ENCODE measurements at regions not wholly inside any gene's neighbourhood (a gene's known extent, or its start where the extent isn't known, plus 50 kb on each side); places are given as distances from the start of the nearest gene placed in this dataset.

DNA sequence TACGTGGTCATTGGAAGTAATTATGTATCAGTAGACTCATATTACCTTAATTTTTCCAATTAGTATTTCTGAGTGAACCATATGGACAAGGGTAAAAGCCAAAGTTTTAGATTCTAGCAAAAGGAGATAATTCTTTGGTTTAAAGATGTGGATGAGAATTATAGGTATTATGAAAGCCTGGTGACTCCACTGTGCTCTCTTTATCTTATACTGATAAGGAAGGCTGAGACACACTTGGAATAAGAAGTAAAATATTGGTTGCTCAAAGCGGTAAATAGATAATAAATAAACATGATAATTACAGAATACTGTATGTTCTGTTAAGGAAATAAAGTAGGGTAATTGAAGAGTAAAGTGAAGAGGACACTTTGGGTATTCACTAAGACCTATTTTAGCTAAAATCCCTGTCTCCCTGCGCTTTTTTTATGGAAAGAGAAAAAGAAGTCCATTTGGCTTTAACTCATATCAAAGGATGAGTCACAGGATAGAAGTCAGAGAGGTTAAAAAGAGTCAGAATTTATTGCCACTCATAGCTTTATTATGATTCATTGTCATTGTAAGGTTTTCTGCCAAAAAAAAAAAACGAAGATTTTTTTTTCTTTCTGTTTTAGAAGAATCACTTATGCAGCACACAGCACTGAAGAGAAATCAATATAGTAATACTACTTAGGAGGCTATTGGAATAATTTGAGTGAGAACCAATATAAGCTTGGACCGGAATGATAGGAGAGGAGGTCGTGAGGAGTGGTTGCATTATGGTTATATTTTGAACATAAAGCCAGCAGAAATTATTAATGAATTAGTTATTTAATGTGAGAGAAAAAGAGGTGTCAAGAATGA, 2463.1 kb downstream of the ARAP2 start:
- intact Hi-C loops (cut with micrococcal nuclease; ENCODE audit: unreplicated experiment): no loop called here
- DNase-seq (ENCODE audit: low spot score): no peak
- CTCF ChIA-PET (ENCODE audit: unreplicated experiment): no interaction called here
- BruUV-seq (replicated peaks): no TSS peak
- Histone ChIP-seq H3K9me2 (ENCODE audit: insufficient read depth, low read length) (no peaks in the 10 kb centered on the region), H3K79me2 (ENCODE audit: insufficient read depth, low read depth, low read length) (no peaks in the 10 kb centered on the region), H3K4me1 (ENCODE audit: insufficient read depth, low read length, poor library complexity, severe bottlenecking) (no peaks in the 10 kb centered on the region), H3K4me3 (ENCODE audit: low read depth, low read length, poor library complexity, severe bottlenecking) (no peak overlapping the region), H3K27ac (ENCODE audit: low read depth, low read length, poor library complexity, severe bottlenecking) (no peak overlapping the region), H4K20me1 (ENCODE audit: insufficient read depth, low read length) (no peaks in the 10 kb centered on the region), H3K36me3 (ENCODE audit: insufficient read depth, low read length) (no peaks in the 10 kb centered on the region), H3K4me2 (ENCODE audit: low read length) (no peak overlapping the region), H3K9me3 (ENCODE audit: low read length) (no peaks in the 10 kb centered on the region), H2AFZ (ENCODE audit: low read length) (no peak overlapping the region)
- no peak for TF ChIP-seq EZH2phosphoT487 (IDR thresholded peaks at IDR 0.05; ENCODE audit: borderline replicate concordance, low read depth, low read length)
- TF ChIP-seq, protein P1, sequence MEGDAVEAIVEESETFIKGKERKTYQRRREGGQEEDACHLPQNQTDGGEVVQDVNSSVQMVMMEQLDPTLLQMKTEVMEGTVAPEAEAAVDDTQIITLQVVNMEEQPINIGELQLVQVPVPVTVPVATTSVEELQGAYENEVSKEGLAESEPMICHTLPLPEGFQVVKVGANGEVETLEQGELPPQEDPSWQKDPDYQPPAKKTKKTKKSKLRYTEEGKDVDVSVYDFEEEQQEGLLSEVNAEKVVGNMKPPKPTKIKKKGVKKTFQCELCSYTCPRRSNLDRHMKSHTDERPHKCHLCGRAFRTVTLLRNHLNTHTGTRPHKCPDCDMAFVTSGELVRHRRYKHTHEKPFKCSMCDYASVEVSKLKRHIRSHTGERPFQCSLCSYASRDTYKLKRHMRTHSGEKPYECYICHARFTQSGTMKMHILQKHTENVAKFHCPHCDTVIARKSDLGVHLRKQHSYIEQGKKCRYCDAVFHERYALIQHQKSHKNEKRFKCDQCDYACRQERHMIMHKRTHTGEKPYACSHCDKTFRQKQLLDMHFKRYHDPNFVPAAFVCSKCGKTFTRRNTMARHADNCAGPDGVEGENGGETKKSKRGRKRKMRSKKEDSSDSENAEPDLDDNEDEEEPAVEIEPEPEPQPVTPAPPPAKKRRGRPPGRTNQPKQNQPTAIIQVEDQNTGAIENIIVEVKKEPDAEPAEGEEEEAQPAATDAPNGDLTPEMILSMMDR (conservative IDR thresholded peaks at IDR 0.05; ENCODE audit: low read length): no peak
- POLR2A ChIA-PET: interaction anchor here (0.7 kb wide), 1 partner anchor 129 kb away, joined by 3 read pairs; no protein-coding TSS in a partner anchor

DNA sequence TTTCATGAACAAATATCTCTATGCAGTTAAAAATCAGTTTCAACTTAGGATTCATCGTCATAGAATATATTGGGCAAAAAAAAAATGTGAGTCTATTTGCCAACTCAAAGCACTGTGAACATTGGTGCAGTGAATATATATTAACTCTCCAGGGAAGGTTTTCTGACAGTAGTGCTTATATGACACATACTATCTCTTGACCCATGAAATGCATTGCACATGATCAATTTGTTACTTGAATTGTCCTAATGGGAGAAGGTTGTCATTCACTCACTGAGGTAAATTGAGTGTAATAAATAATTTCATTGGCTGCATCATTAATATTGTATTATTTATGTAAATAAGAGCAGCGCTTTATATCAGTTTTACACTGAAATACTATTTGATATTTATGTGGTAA, 2458.5 kb downstream of the ARAP2 start:
- Histone ChIP-seq H3K36me3 (ENCODE audit: insufficient read depth, low read length) (no peaks in the 10 kb centered on the region), H3K27ac (ENCODE audit: low read depth, low read length, poor library complexity, severe bottlenecking) (no peak overlapping the region), H4K20me1 (ENCODE audit: insufficient read depth, low read length) (no peaks in the 10 kb centered on the region), H3K9me2 (ENCODE audit: insufficient read depth, low read length) (no peaks in the 10 kb centered on the region), H3K4me1 (ENCODE audit: insufficient read depth, low read length, poor library complexity, severe bottlenecking) (no peaks in the 10 kb centered on the region), H3K79me2 (ENCODE audit: insufficient read depth, low read depth, low read length) (no peaks in the 10 kb centered on the region), H2AFZ (ENCODE audit: low read length) (no peak overlapping the region), H3K4me3 (ENCODE audit: low read depth, low read length, poor library complexity, severe bottlenecking) (no peak overlapping the region), H3K9me3 (ENCODE audit: low read length) (no peaks in the 10 kb centered on the region), H3K4me2 (ENCODE audit: low read length) (no peak overlapping the region)
- POLR2A ChIA-PET: no interaction called here
- intact Hi-C loops (cut with micrococcal nuclease; ENCODE audit: unreplicated experiment): no loop called here
- DNase-seq (ENCODE audit: low spot score): no peak
- TF ChIP-seq, protein P1 (conservative IDR thresholded peaks at IDR 0.05; ENCODE audit: low read length): no peak
- no peak for TF ChIP-seq EZH2phosphoT487 (IDR thresholded peaks at IDR 0.05; ENCODE audit: borderline replicate concordance, low read depth, low read length)
- CTCF ChIA-PET (ENCODE audit: unreplicated experiment): no interaction called here
- no TSS peak for BruUV-seq (replicated peaks)

DNA sequence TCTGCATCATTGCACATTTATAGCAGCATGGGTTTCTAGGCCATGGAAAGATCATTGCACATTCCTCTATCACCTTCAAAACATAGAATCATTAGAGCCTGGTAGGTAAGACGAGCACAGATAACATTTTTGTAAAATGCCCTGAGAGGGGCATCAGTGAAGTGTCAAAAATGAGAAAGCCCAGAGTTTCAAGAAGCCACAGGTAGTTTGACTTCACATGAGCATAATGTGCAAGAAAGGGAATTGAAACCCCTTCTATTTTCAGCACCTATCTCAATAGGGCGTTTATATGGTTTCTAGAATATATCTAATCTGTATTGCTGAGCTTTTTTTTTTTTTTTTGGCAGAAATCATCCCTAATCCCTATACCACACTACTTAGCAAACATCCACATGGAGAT, 2441.7 kb downstream of the ARAP2 start:
- no peaks in the 10 kb centered on the region for H3K79me2 ChIP-seq (ENCODE audit: insufficient read depth, low read depth, low read length)
- H4K20me1 ChIP-seq (ENCODE audit: insufficient read depth, low read length): no peaks in the 10 kb centered on the region
- no peak overlapping the region for H2AFZ ChIP-seq (ENCODE audit: low read length)
- intact Hi-C loops (cut with micrococcal nuclease; ENCODE audit: unreplicated experiment): no loop called here
- H3K27ac ChIP-seq (ENCODE audit: low read depth, low read length, poor library complexity, severe bottlenecking): no peak overlapping the region
- H3K4me1 ChIP-seq (ENCODE audit: insufficient read depth, low read length, poor library complexity, severe bottlenecking): peaks cover 6% of the 10 kb centered on the region
- no peaks in the 10 kb centered on the region for H3K9me3 ChIP-seq (ENCODE audit: low read length)
- ChIA-PET CTCF (ENCODE audit: unreplicated experiment) (interaction anchor here (0.6 kb wide), 1 partner anchor 225 kb away, joined by 3 read pairs; no protein-coding TSS in a partner anchor), POLR2A (no interaction called here)
- H3K9me2 ChIP-seq (ENCODE audit: insufficient read depth, low read length): no peaks in the 10 kb centered on the region
- BruUV-seq (replicated peaks): no TSS peak
- H3K4me3 ChIP-seq (ENCODE audit: low read depth, low read length, poor library complexity, severe bottlenecking): no peak overlapping the region
- TF ChIP-seq, protein P1 (conservative IDR thresholded peaks at IDR 0.05; ENCODE audit: low read length): no peak
- TF ChIP-seq EZH2phosphoT487 (IDR thresholded peaks at IDR 0.05; ENCODE audit: borderline replicate concordance, low read depth, low read length): no peak
- no peak overlapping the region for H3K4me2 ChIP-seq (ENCODE audit: low read length)
- H3K36me3 ChIP-seq (ENCODE audit: insufficient read depth, low read length): no peaks in the 10 kb centered on the region
- DNase-seq (ENCODE audit: low spot score): peak; percentile 1
